ENCODE measurements at regions not wholly inside any gene's neighbourhood (a gene's known extent, or its start where the extent isn't known, plus 50 kb on each side); places are given as distances from the start of the nearest gene placed in this dataset.

- TF ChIP-seq, protein P1, sequence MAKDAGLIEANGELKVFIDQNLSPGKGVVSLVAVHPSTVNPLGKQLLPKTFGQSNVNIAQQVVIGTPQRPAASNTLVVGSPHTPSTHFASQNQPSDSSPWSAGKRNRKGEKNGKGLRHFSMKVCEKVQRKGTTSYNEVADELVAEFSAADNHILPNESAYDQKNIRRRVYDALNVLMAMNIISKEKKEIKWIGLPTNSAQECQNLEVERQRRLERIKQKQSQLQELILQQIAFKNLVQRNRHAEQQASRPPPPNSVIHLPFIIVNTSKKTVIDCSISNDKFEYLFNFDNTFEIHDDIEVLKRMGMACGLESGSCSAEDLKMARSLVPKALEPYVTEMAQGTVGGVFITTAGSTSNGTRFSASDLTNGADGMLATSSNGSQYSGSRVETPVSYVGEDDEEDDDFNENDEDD (CRISPR knock-in tag; IDR thresholded peaks at IDR 0.05; ENCODE audit: borderline replicate concordance), result no peak
- TF ChIP-seq TBX3 (IDR thresholded peaks at IDR 0.05; ENCODE audit: borderline replicate concordance), result no peak
- no peak for TF ChIP-seq SIN3A (IDR thresholded peaks at IDR 0.05; ENCODE audit: borderline replicate concordance, low read depth, low read length)
- no peak for TF ChIP-seq ZNF512B (CRISPR knock-in tag; IDR thresholded peaks at IDR 0.05; ENCODE audit: borderline replicate concordance)
- TF ChIP-seq PAWR (CRISPR knock-in tag; IDR thresholded peaks at IDR 0.05; ENCODE audit: borderline replicate concordance), result no peak
- no peak for TF ChIP-seq BCL3 (CRISPR knock-in tag; IDR thresholded peaks at IDR 0.05)
- TF ChIP-seq JUND (CRISPR knock-in tag; IDR thresholded peaks at IDR 0.05), result no peak
- TF ChIP-seq ZNF460 (CRISPR knock-in tag; IDR thresholded peaks at IDR 0.05; ENCODE audit: borderline replicate concordance), result no peak
- no peak for TF ChIP-seq ETV6 (CRISPR knock-in tag; conservative IDR thresholded peaks at IDR 0.05)
Measured at GRCh38 chr14:101063121-101063520, 159.6 kb upstream of the RTL1 start (continued).
